ENCODE measurements at regions not wholly inside any gene's neighbourhood (a gene's known extent, or its start where the extent isn't known, plus 50 kb on each side); places are given as distances from the start of the nearest gene placed in this dataset.

DNA sequence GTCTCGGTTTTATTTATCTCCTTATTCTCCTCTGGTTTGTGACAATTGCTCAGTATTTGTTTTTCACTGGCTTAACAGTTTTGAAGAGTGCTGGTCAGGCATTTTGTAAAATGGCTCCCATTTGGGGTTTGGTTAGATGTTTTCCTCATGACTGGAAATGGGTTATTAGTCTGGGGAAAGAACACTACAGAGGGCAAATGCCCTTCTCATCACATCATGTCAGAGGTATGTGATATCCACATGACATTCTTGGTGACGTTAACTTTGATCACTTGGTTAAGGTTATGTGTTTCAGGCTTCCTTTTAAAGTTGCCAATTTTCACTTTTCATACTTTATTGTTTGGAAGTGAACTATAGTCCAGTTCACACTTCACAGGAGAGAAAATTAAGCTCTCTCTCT, 74.8 kb upstream of the KLHL1 start:
- in situ Hi-C loops (cut with HindIII; ENCODE audit: extremely low pct_ligation_motif_present, low pct_unique_long_range_greater_than_20kb) = no loop called here
- DNase-seq (ENCODE audit: low spot score) = no peak

More for the DNA sequence above, 74.8 kb upstream of the KLHL1 start:
- FAIRE-seq = no peak
- TF ChIP-seq, protein P1, sequence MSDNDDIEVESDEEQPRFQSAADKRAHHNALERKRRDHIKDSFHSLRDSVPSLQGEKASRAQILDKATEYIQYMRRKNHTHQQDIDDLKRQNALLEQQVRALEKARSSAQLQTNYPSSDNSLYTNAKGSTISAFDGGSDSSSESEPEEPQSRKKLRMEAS (IDR thresholded peaks at IDR 0.05) = no peak
- TF ChIP-seq ZNF235 (CRISPR knock-in tag; IDR thresholded peaks at IDR 0.05; ENCODE audit: borderline replicate concordance) = no peak
- no peak for TF ChIP-seq GATA4 (IDR thresholded peaks at IDR 0.05; ENCODE audit: borderline replicate concordance, low read depth)
- no peaks in the 10 kb centered on the region for H3K9me3 ChIP-seq (ENCODE audit: low read length)
- CTCF ChIA-PET (ENCODE audit: low intra/inter-chr PET ratio, low total read pairs) = no interaction called here
- no peaks in the 10 kb centered on the region for H3K27me3 ChIP-seq (ENCODE audit: control insufficient read depth in 1 of 2, insufficient read depth in 2 of 2, low read length in 2 of 2)
- intact Hi-C loops (cut with micrococcal nuclease; ENCODE audit: unreplicated experiment) = no loop called here
- no peaks in the 10 kb centered on the region for H3K36me3 ChIP-seq (replicated peaks in 1 of 2; ENCODE audit: control insufficient read depth in 1 of 2, insufficient read depth in 2 of 2, low read length in 2 of 2)
- H3K9ac ChIP-seq (ENCODE audit: insufficient read depth, low read depth, low read length) = no peak overlapping the region
- no peak overlapping the region for H3K27ac ChIP-seq (ENCODE audit: extremely low read length, insufficient read depth, low read length)
- H3K4me2 ChIP-seq (ENCODE audit: low read depth, low read length) = no peak overlapping the region
- WGBS (ENCODE audit: low lambda C conversion rate) = 0% methylated on average over 2 of the region's 2 CpGs
- no peak overlapping the region for H2AFZ ChIP-seq (ENCODE audit: low read length)
- no TSS peak for BruUV-seq (replicated peaks)
- no peaks in the 10 kb centered on the region for H3K79me2 ChIP-seq (ENCODE audit: insufficient read depth, low read length)
- no peaks in the 10 kb centered on the region for H4K20me1 ChIP-seq (ENCODE audit: insufficient read depth, low read length)
- ATAC-seq = no peak
- H3K4me1 ChIP-seq (ENCODE audit: insufficient read depth, low read length) = no peaks in the 10 kb centered on the region
- POLR2A ChIA-PET = no interaction called here
- no peak overlapping the region for H3K4me3 ChIP-seq (replicated peaks in 1 of 3; ENCODE audit: insufficient read depth in 1 of 3, low read depth in 2 of 3, low read length in 3 of 3)

Small RNAs in the stretch of these regions (small RNA-seq; reads per million reads assigned to genes)
- gene AL445264.1 (ENCODE audit: insufficient read depth in 2 of 3, insufficient read length in 3 of 3, low read depth in 2 of 3, low replicate concordance in 1 of 3) = 0 reads per million in 3 experiments
- gene RNU6-54P (ENCODE audit: insufficient read depth in 2 of 3, insufficient read length in 3 of 3, low read depth in 2 of 3, low replicate concordance in 1 of 3) = 0 reads per million in 3 experiments
